GM12878 (cell line): ENCODE measurements at regions not wholly inside any gene's neighbourhood (a gene's known extent, or its start where the extent isn't known, plus 50 kb on each side); places are given as distances from the start of the nearest gene placed in this dataset.
A peak's percentile ranks its signal among the peaks of the same experiment; 100 is the strongest.

Experiments used
- BACH1 ChIP-seq: fragments of 450-650 bp; IDR thresholded peaks from 2 replicates; pipeline ENCODE4 v1.6.1; 2017; ENCODE audit warnings: mild to moderate bottlenecking, borderline replicate concordance
- ELK1 ChIP-seq: IDR thresholded peaks from 2 replicates; pipeline ENCODE4 v1.6.1; 2012; ENCODE audit warnings: low read depth, low read length, improper control_type of control experiment
- SMAD5 ChIP-seq: IDR thresholded peaks from 2 replicates; pipeline ENCODE4 v1.6.1; 2016; ENCODE audit warnings: antibody characterized with exemption, low read depth
- STAT1 ChIP-seq: fragments of 450-650 bp; conservative IDR thresholded peaks from 2 replicates; pipeline ENCODE4 v1.6.1; 2014; ENCODE audit warnings: antibody characterized with exemption, mild to moderate bottlenecking
- ZBTB11 ChIP-seq: fragments of 450-650 bp; formaldehyde crosslinking; IDR thresholded peaks from 2 replicates; pipeline ENCODE4 v1.5.0; 2022; ENCODE audit warnings: mild to moderate bottlenecking, missing genetic modification characterization
- TF ChIP-seq, protein P1 (sequence below): fragments of 450-650 bp; IDR thresholded peaks from 2 replicates; pipeline ENCODE4 v1.6.1; 2018; ENCODE audit warnings: mild to moderate bottlenecking, low read depth, moderate library complexity; ENCODE audit not compliant: partially characterized antibody

DNA sequence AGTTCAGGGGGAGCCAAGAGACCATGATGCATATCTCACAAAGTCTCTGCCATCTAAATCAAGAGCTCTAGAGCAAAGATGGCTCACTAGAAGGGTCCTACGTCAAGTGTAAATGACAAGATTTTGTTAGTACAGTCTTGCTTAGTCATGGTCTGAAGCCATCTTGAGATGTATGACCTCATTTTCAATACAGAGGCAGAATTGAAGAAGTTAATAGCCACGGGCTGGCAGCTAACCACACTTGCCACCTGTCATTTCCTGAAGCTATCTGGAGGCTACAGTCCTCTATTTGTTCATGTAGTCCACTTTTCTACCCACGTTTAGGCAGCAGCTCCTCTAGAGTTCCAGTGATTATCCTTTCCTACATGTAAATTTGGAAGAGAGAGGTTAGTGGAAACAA, 231.7 kb upstream of the CDH12 start (continued):
- TF ChIP-seq, protein P1, sequence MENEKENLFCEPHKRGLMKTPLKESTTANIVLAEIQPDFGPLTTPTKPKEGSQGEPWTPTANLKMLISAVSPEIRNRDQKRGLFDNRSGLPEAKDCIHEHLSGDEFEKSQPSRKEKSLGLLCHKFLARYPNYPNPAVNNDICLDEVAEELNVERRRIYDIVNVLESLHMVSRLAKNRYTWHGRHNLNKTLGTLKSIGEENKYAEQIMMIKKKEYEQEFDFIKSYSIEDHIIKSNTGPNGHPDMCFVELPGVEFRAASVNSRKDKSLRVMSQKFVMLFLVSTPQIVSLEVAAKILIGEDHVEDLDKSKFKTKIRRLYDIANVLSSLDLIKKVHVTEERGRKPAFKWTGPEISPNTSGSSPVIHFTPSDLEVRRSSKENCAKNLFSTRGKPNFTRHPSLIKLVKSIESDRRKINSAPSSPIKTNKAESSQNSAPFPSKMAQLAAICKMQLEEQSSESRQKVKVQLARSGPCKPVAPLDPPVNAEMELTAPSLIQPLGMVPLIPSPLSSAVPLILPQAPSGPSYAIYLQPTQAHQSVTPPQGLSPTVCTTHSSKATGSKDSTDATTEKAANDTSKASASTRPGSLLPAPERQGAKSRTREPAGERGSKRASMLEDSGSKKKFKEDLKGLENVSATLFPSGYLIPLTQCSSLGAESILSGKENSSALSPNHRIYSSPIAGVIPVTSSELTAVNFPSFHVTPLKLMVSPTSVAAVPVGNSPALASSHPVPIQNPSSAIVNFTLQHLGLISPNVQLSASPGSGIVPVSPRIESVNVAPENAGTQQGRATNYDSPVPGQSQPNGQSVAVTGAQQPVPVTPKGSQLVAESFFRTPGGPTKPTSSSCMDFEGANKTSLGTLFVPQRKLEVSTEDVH: no peak
- TF ChIP-seq STAT1 (no peak), ZBTB11 (CRISPR knock-in tag) (no peak), SMAD5 (no peak), ELK1 (no peak), BACH1 (peak; percentile 54; the same call in 1 of the 2 replicates)
